CD14-positive monocyte (primary cell): ENCODE measurements at regions not wholly inside any gene's neighbourhood (a gene's known extent, or its start where the extent isn't known, plus 50 kb on each side); places are given as distances from the start of the nearest gene placed in this dataset.
A peak's percentile ranks its signal among the peaks of the same experiment; 100 is the strongest.

ENCODE experiments used
- DNase-seq, 3 donors: peaks; one replicate each; pipeline ENCODE4 v3.0.0-alpha.2; 2011 to 2022
- H2AFZ ChIP-seq: 2 replicates; pipeline ENCODE4 v1.6.0; 2012; ENCODE audit warnings: mild to moderate bottlenecking, low read depth, low read length, inconsistent platforms; ENCODE audit not compliant: insufficient read depth, poor library complexity, severe bottlenecking
- H3K27ac ChIP-seq, 2 donors: 1 replicate in 1 of 2; 2 replicates in 1 of 2; pipeline ENCODE4 v1.5.1; 2012 to 2013; ENCODE audit warnings: low read length in 2 of 2, control low read depth in 1 of 2, inconsistent platforms in 1 of 2, low read depth in 1 of 2, mild to moderate bottlenecking in 1 of 2
- H3K27me3 ChIP-seq, 2 donors: one replicate each; pipeline versions ENCODE4 v1.6.0 to v1.6.1; 2011 to 2013; ENCODE audit warnings: low read length in 2 of 2; ENCODE audit not compliant: control insufficient read depth in 2 of 2, insufficient read depth in 2 of 2
- H3K36me3 ChIP-seq, 2 donors: replicated peaks in 1 of 2; 1 replicate in 1 of 2; 2 replicates in 1 of 2; pipeline versions ENCODE4 v1.5.1 to v1.6.1; 2012 to 2013; ENCODE audit warnings: low read length in 2 of 2, control low read depth in 1 of 2, inconsistent platforms in 1 of 2, mild to moderate bottlenecking in 1 of 2; ENCODE audit not compliant: insufficient read depth in 2 of 2, control insufficient read depth in 1 of 2
- H3K4me1 ChIP-seq, 2 donors: 1 replicate in 1 of 2; 2 replicates in 1 of 2; pipeline versions ENCODE4 v1.5.1 to v1.6.1; 2012 to 2013; ENCODE audit warnings: low read length in 2 of 2, control low read depth in 1 of 2, inconsistent platforms in 1 of 2, mild to moderate bottlenecking in 1 of 2, moderate library complexity in 1 of 2; ENCODE audit not compliant: insufficient read depth in 2 of 2, control insufficient read depth in 1 of 2
- H3K4me2 ChIP-seq: replicated peaks from 2 replicates; pipeline ENCODE3; 2012; ENCODE audit warnings: low read length, moderate library complexity, mild to moderate bottlenecking; ENCODE audit not compliant: poor library complexity, severe bottlenecking; ENCODE audit errors: extremely low read depth
- H3K4me3 ChIP-seq, 3 experiments: fragments of 200-600 bp in 1 of 3; sonication (generic) in 1 of 3; replicated peaks in 1 of 3; 1 replicate in 2 of 3; 2 replicates in 1 of 3; pipeline ENCODE4 v1.5.1; 2011 to 2013; ENCODE audit warnings: low read length in 3 of 3, mild to moderate bottlenecking in 3 of 3, control low read depth in 2 of 3, low read depth in 2 of 3, inconsistent platforms in 1 of 3, moderate library complexity in 1 of 3
- H3K79me2 ChIP-seq: 2 replicates; pipeline ENCODE4 v1.6.0; 2012; ENCODE audit warnings: mild to moderate bottlenecking, control low read depth, inconsistent platforms, low read length, moderate library complexity; ENCODE audit not compliant: insufficient read depth
- H3K9ac ChIP-seq: 2 replicates; pipeline ENCODE4 v1.6.0; 2017; ENCODE audit warnings: low read length, mild to moderate bottlenecking; ENCODE audit not compliant: insufficient read depth, poor library complexity, severe bottlenecking
- H3K9me3 ChIP-seq, 2 donors: replicated peaks in 1 of 2; 1 replicate in 1 of 2; 2 replicates in 1 of 2; pipeline versions ENCODE4 v1.5.1 to v1.6.1; 2012 to 2013; ENCODE audit warnings: low read length in 2 of 2, control low read depth in 1 of 2; ENCODE audit not compliant: control insufficient read depth in 1 of 2, insufficient read depth in 1 of 2
- H4K20me1 ChIP-seq: 2 replicates; pipeline ENCODE4 v1.6.0; 2012; ENCODE audit warnings: mild to moderate bottlenecking, low read length, control low read depth, moderate library complexity; ENCODE audit not compliant: insufficient read depth
- H3K27ac Mint-ChIP-seq, 7 donors: one replicate each; pipeline ENCODE4 v1.8.0; 2020; ENCODE audit warnings: mild to moderate bottlenecking in 7 of 7, mixed read lengths in 7 of 7, moderate library complexity in 6 of 7, inconsistent platforms in 2 of 7
- H3K27me3 Mint-ChIP-seq, 3 donors: one replicate each; pipeline ENCODE4 v1.8.0; 2021 to 2022; ENCODE audit warnings: low read depth in 3 of 3, mild to moderate bottlenecking in 3 of 3, mixed read lengths in 3 of 3, moderate library complexity in 3 of 3, inconsistent platforms in 1 of 3
- H3K36me3 Mint-ChIP-seq, 2 donors: one replicate each; pipeline ENCODE4 v1.8.0; 2020; ENCODE audit warnings: mixed read lengths in 2 of 2, inconsistent platforms in 1 of 2, mild to moderate bottlenecking in 1 of 2
- H3K4me1 Mint-ChIP-seq: one replicate; pipeline ENCODE4 v1.8.0; 2020; ENCODE audit warnings: mild to moderate bottlenecking, mixed read lengths
- H3K4me3 Mint-ChIP-seq, 2 donors: one replicate each; pipeline ENCODE4 v1.8.0; 2020; ENCODE audit warnings: mild to moderate bottlenecking in 2 of 2, mixed read lengths in 2 of 2, moderate library complexity in 1 of 2
- H3K9me3 Mint-ChIP-seq, 7 donors: one replicate each; pipeline ENCODE4 v1.8.0; 2020 to 2022; ENCODE audit warnings: mixed read lengths in 7 of 7, mild to moderate bottlenecking in 6 of 7, moderate library complexity in 6 of 7, inconsistent platforms in 2 of 7
- CTCF ChIP-seq: fragments of 200-600 bp; IDR thresholded peaks from one replicate; pipeline ENCODE4 v1.8.0; 2022; ENCODE audit warnings: antibody characterized with exemption, mild to moderate bottlenecking
- WGBS: methylation state at CpG from one replicate; pipeline ENCODE4 v1.1.5; 2013; ENCODE audit warnings: missing lambda C conversion rate; ENCODE audit not compliant: insufficient coverage; 5-methylcytosine and 5-hydroxymethylcytosine counted together
- intact Hi-C, 2 donors: fragments of 100-400 bp; cut with micrococcal nuclease; formaldehyde crosslinking; loops; one replicate each; pipeline versions ENCODE4 v1.15.0 to v1.15.1; 2023

DNA sequence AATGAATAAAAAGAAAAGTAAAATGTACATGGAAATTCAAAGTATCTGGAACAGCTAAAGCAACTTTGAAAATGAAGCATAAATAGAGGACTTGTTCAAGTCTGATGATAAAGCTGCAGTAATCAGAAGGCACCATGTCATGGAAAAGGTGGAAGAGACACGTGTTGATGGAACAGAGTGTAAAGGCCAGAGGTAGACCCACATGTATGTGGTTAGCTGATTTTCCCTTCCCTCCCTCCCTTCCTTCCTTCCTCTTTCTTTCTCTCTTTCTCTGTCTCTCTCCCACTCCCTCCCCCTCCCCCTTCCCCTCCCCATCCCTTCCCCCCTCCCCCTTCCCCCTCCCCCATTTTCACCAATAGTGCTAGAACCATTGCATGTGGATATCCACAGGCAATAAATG lies 58.7 kb upstream of the FCN1 start:
- peaks cover 49% of the 10 kb centered on the region for H3K4me1 Mint-ChIP-seq
- no CpG with 5 or more reads among the region's 1 CpG for WGBS
- Histone ChIP-seq H3K27ac (no peak overlapping the region), H3K36me3 (no peaks in the 10 kb centered on the region), H3K9ac (no peak overlapping the region), H4K20me1 (no peaks in the 10 kb centered on the region), H3K27me3 (peaks cover 4 to 23% of the 10 kb centered on the region in 2 donors), H3K4me2 (no peak overlapping the region), H3K4me3 (no peak overlapping the region), H2AFZ (no peak overlapping the region), H3K4me1 (peaks cover 26 to 29% of the 10 kb centered on the region in 2 donors), H3K9me3 (peaks cover 4 to 16% of the 10 kb centered on the region in 2 donors), H3K79me2 (no peaks in the 10 kb centered on the region)
- no peak overlapping the region for H3K4me3 Mint-ChIP-seq
- no peak overlapping the region for H3K27ac Mint-ChIP-seq
- peaks cover 5% of the 10 kb centered on the region in 2 donors for H3K36me3 Mint-ChIP-seq
- no peak for DNase-seq
- peaks cover 27 to 33% (median 30%) of the 10 kb centered on the region in 3 donors for H3K27me3 Mint-ChIP-seq
- intact Hi-C loops: no loop called here
- H3K9me3 Mint-ChIP-seq: peaks cover 3 to 13% (median 7%) of the 10 kb centered on the region in 7 donors
- TF ChIP-seq CTCF: no peak

DNA sequence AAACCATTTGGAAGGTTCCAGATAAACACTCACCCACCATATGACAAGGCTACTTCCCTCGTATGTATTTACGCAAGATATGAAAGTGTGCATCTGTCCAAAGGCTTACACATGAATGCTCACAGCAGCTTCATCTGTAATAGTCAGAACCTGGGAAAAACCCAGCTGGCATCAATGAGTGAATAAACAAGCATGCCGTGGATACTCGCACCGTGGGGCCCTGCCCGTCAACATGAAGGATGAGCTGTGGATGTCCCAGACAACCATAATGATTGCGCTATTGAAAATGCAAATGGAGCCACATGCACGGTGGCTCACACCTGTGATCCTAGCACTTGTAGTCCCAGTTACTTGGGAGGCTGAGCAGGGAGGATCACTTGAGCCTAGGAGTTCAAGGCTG lies 60.6 kb upstream of the FCN1 start:
- peak in 1 of 3 donors; percentile 33 for DNase-seq
- H3K79me2 ChIP-seq: no peaks in the 10 kb centered on the region
- H3K36me3 ChIP-seq: no peaks in the 10 kb centered on the region
- no peaks in the 10 kb centered on the region for H4K20me1 ChIP-seq
- peaks cover 5% of the 10 kb centered on the region in 2 donors for H3K36me3 Mint-ChIP-seq
- no peak overlapping the region for H3K9ac ChIP-seq
- peaks cover 9 to 21% of the 10 kb centered on the region in 2 donors for H3K9me3 ChIP-seq
- no peak overlapping the region for H3K4me3 ChIP-seq
- peaks cover 4 to 7% of the 10 kb centered on the region in 2 donors for H3K27me3 ChIP-seq
- no peak overlapping the region for H3K27ac ChIP-seq
- no peak overlapping the region for H2AFZ ChIP-seq
- peaks cover 37 to 41% of the 10 kb centered on the region in 2 donors for H3K4me1 ChIP-seq
- WGBS: 91% methylated on average over 7 of the region's 8 CpGs
- TF ChIP-seq CTCF: no peak
- intact Hi-C loops: no loop called here
- peaks cover 62% of the 10 kb centered on the region for H3K4me1 Mint-ChIP-seq
- peaks cover 11 to 21% (median 20%) of the 10 kb centered on the region in 3 donors for H3K27me3 Mint-ChIP-seq
- peaks cover 4 to 22% (median 11%) of the 10 kb centered on the region in 7 donors for H3K9me3 Mint-ChIP-seq
- H3K27ac Mint-ChIP-seq: peak overlapping the region in 3 of 7 donors; percentile 6 to 79 (median 15)
- no peak overlapping the region for H3K4me3 Mint-ChIP-seq
- no peak overlapping the region for H3K4me2 ChIP-seq
